ENCODE measurements at regions not wholly inside any gene's neighbourhood (a gene's known extent, or its start where the extent isn't known, plus 50 kb on each side); places are given as distances from the start of the nearest gene placed in this dataset.

- no peak for TF ChIP-seq CTCF (IDR thresholded peaks at IDR 0.05; ENCODE audit: unreplicated experiment)
Measured at GRCh38 chr4:57875829-57876392, 765.7 kb upstream of the IGFBP7 start.

GRCh38 chr4:57866468-57867171 lies 756.4 kb upstream of the IGFBP7 start:
- DNase-seq = no peak
- H3K4me3 Mint-ChIP-seq (ENCODE audit: low read depth, unreplicated experiment) = no peak overlapping the region
- CTCF ChIA-PET = no interaction called here
- intact Hi-C loops (cut with micrococcal nuclease; ENCODE audit: unreplicated experiment) = no loop called here
- no TSS peak for BruUV-seq (replicated peaks)
- H3K4me1 Mint-ChIP-seq (ENCODE audit: low read depth, unreplicated experiment) = no peaks in the 10 kb centered on the region
- H3K9me3 Mint-ChIP-seq (ENCODE audit: low read depth, unreplicated experiment) = peaks cover 3% of the 10 kb centered on the region
- no peaks in the 10 kb centered on the region for H3K36me3 Mint-ChIP-seq (ENCODE audit: insufficient read depth, unreplicated experiment)
- TF ChIP-seq CTCF (IDR thresholded peaks at IDR 0.05; ENCODE audit: unreplicated experiment) = no peak
- H3K27me3 Mint-ChIP-seq (ENCODE audit: unreplicated experiment) = no peaks in the 10 kb centered on the region
- no peak overlapping the region for H3K27ac Mint-ChIP-seq (ENCODE audit: unreplicated experiment)

More at GRCh38 chr4:57875829-57876392, 765.7 kb upstream of the IGFBP7 start:
- Mint-ChIP-seq H3K27ac (ENCODE audit: unreplicated experiment) (no peak overlapping the region), H3K4me1 (ENCODE audit: low read depth, unreplicated experiment) (no peaks in the 10 kb centered on the region), H3K9me3 (ENCODE audit: low read depth, unreplicated experiment) (peaks cover 12% of the 10 kb centered on the region), H3K4me3 (ENCODE audit: low read depth, unreplicated experiment) (no peak overlapping the region), H3K36me3 (ENCODE audit: insufficient read depth, unreplicated experiment) (no peaks in the 10 kb centered on the region), H3K27me3 (ENCODE audit: unreplicated experiment) (no peaks in the 10 kb centered on the region)
- intact Hi-C loops (cut with micrococcal nuclease; ENCODE audit: unreplicated experiment) = no loop called here
- CTCF ChIA-PET = no interaction called here
- no TSS peak for BruUV-seq (replicated peaks)
- DNase-seq = no peak

- TF ChIP-seq CTCF (IDR thresholded peaks at IDR 0.05; ENCODE audit: unreplicated experiment) = no peak
- H3K36me3 Mint-ChIP-seq (ENCODE audit: insufficient read depth, unreplicated experiment) = no peaks in the 10 kb centered on the region
- no peak overlapping the region for H3K4me3 Mint-ChIP-seq (ENCODE audit: low read depth, unreplicated experiment)
- DNase-seq = no peak
- H3K27ac Mint-ChIP-seq (ENCODE audit: unreplicated experiment) = no peak overlapping the region
- H3K27me3 Mint-ChIP-seq (ENCODE audit: unreplicated experiment) = no peaks in the 10 kb centered on the region
- no TSS peak for BruUV-seq (replicated peaks)
- H3K9me3 Mint-ChIP-seq (ENCODE audit: low read depth, unreplicated experiment) = peaks cover 3% of the 10 kb centered on the region
- no peaks in the 10 kb centered on the region for H3K4me1 Mint-ChIP-seq (ENCODE audit: low read depth, unreplicated experiment)
- CTCF ChIA-PET = no interaction called here
- intact Hi-C loops (cut with micrococcal nuclease; ENCODE audit: unreplicated experiment) = no loop called here
Measured at GRCh38 chr4:57865264-57865663, 755.1 kb upstream of the IGFBP7 start.

- Mint-ChIP-seq H3K4me1 (ENCODE audit: low read depth, unreplicated experiment) (no peaks in the 10 kb centered on the region), H3K9me3 (ENCODE audit: low read depth, unreplicated experiment) (peaks cover 5% of the 10 kb centered on the region), H3K27me3 (ENCODE audit: unreplicated experiment) (no peaks in the 10 kb centered on the region), H3K4me3 (ENCODE audit: low read depth, unreplicated experiment) (no peak overlapping the region), H3K36me3 (ENCODE audit: insufficient read depth, unreplicated experiment) (no peaks in the 10 kb centered on the region), H3K27ac (ENCODE audit: unreplicated experiment) (no peak overlapping the region)
- CTCF ChIA-PET = no interaction called here
- no peak for TF ChIP-seq CTCF (IDR thresholded peaks at IDR 0.05; ENCODE audit: unreplicated experiment)
- no TSS peak for BruUV-seq (replicated peaks)
- intact Hi-C loops (cut with micrococcal nuclease; ENCODE audit: unreplicated experiment) = no loop called here
- DNase-seq = no peak
Measured at GRCh38 chr4:57854748-57855147, 744.6 kb upstream of the IGFBP7 start.

All from Calu3 (cell line).